GM12864 (cell line): ENCODE measurements at regions not wholly inside any gene's neighbourhood (a gene's known extent, or its start where the extent isn't known, plus 50 kb on each side); places are given as distances from the start of the nearest gene placed in this dataset.
"Not testable (repeated sequence)": the region's sequence is repeated elsewhere in the genome, so short reads cannot be mapped to it uniquely, and the experiment has no call there.

ENCODE experiments used
- DNase-seq: peaks from one replicate; pipeline ENCODE4 v3.0.0-alpha.2; 2011; ENCODE audit warnings: low read depth
- H3K4me3 ChIP-seq: 2 replicates; pipeline ENCODE4 v1.5.1; 2011; ENCODE audit warnings: mild to moderate bottlenecking, low read depth, low read length, control low read depth
- CTCF ChIP-seq: IDR thresholded peaks from 2 replicates; pipeline ENCODE4 v1.5.1; 2011; ENCODE audit warnings: low read depth, mild to moderate bottlenecking, moderate library complexity, low read length, control low read depth, inconsistent platforms; ENCODE audit errors: missing control alignments

- TF ChIP-seq CTCF = no peak
- DNase-seq = no peak
- H3K4me3 ChIP-seq = no peak overlapping the region; the same call in 1 of the 2 replicates
Measured at GRCh38 chr10:25820472-25820871, 113.6 kb upstream of the MYO3A start.

DNA sequence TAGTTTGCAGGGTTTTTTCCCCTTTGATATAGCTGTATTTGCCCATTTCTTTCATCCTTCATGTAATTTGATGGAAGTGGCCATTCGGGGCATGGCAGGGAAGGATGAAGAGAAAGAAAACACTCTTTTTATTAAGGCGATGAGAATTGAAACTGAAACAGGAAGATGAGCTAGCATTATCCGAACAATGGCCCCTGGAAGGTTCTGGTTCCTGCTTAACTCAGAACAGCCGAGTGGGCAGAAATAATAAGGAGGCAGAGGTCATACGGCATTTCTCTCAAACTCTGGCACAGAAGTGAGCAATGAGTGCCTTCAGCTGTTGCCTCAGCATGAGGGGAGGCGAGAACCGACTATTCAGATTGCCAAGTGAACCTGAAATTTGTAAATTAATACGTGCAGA is 113.2 kb upstream of the MYO3A start:
- DNase-seq = no peak
- TF ChIP-seq CTCF = no peak
- peak overlapping the region; percentile 29; the same call in 1 of the 2 replicates for H3K4me3 ChIP-seq

DNA sequence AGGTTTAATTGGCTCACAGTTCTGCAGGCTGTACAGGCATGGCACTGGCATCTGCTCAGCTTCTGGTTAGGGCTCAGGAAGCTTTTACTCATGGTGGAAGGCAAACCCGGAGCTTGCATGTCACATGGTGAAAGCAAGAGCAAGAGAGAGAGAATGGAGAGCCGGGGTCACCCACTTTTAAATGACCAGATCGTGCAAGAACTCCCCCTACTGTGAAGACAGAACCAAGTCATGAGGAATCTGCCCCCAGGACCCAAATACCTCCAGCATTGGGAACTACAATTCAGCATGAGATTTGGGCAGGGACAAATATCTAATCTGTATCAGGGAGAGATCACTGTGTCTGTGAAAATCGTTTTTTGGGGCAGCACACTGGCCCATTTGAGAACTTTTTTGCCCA is 110.0 kb upstream of the MYO3A start:
- TF ChIP-seq CTCF = no peak
- no peak overlapping the region for H3K4me3 ChIP-seq
- no peak for DNase-seq

- H3K4me3 ChIP-seq = no peak overlapping the region
- no peak for TF ChIP-seq CTCF
- DNase-seq = no peak
Measured at GRCh38 chr10:25828475-25828874, 105.6 kb upstream of the MYO3A start.

DNA sequence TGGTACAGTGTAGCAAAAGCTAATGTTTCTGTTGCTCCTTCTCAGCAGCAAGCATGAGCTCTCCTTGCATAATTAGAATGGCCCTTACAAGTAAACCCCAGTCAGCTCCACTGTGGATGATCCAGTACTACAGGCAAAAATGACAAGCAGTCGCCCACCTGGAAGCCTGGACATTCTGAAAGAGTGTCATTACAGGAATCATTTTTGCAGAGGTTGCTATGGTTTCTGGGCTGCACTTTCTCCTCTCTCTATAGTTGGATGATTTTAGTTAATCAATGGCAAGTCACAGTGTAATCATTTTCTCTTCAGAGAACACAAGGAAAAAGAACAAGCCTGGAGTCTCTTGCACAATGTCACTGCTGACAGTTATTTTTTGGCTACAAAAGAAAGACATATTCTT is 102.9 kb upstream of the MYO3A start:
- no peak for TF ChIP-seq CTCF
- no peak overlapping the region for H3K4me3 ChIP-seq
- no peak for DNase-seq

- no peak overlapping the region for H3K4me3 ChIP-seq
- no peak for TF ChIP-seq CTCF
- no peak for DNase-seq
Measured at GRCh38 chr10:25839683-25840082, 94.3 kb upstream of the MYO3A start.

DNA sequence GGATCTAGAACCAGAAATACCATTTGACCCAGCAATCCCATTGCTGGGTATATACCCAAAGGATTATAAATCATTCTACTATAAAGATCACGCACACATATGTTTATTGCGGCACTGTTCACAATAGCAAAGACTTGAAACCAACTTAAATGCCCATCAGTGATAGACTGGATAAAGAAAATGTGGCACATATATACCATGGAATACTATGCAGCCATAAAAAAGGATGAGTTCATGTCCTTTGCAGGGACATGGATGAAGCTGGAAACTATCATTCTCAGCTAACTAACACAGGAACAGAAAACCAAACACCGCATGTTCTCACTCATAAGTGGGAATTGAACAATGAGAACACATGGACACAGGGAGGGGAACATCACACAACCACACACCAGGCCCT is 93.2 kb upstream of the MYO3A start:
- H3K4me3 ChIP-seq, DNase-seq: not testable (repeated sequence)

DNA sequence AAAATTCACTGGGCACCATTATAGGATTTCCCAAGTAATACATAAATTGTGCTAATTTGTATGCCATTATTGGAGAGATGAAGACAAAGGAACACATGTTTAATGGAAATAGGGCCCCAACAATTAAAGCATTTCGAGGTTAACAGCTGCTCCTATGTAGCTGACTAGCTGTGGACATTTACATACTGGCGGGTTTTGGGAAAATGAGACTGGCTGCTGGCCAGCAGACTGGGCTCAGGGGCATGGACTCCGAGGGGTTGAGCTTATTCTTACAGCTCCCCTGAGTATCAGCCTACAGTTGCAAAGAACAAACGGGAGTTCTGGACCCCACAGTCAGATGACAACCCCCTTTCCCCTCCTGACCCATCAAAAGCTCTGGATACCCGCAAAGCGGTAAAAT is 91.9 kb upstream of the MYO3A start:
- DNase-seq = no peak
- no peak overlapping the region for H3K4me3 ChIP-seq
- TF ChIP-seq CTCF = no peak
